GM21529 (cell line): ENCODE measurements at regions not wholly inside any gene's neighbourhood (a gene's known extent, or its start where the extent isn't known, plus 50 kb on each side); places are given as distances from the start of the nearest gene placed in this dataset.

Source experiments
- ATAC-seq: cut with Tn5 transposase; IDR thresholded peaks from one replicate; pipeline ENCODE4 v1.9.1; 2021; ENCODE audit not compliant: unreplicated experiment

- no peak for ATAC-seq
Observed at GRCh38 chr6:8574311-8574710, 139.0 kb upstream of the SLC35B3 start.

GRCh38 chr6:8570256-8570920 is 135.0 kb upstream of the SLC35B3 start:
- ATAC-seq = no peak

- ATAC-seq = no peak
Observed at GRCh38 chr6:8562125-8562524, 126.8 kb upstream of the SLC35B3 start.

- no peak for ATAC-seq
Observed at GRCh38 chr6:8558953-8559352, 123.6 kb upstream of the SLC35B3 start.

GRCh38 chr6:8557014-8557748 is 121.8 kb upstream of the SLC35B3 start:
- no peak for ATAC-seq

- no peak for ATAC-seq
Observed at GRCh38 chr6:8556370-8557013, 121.1 kb upstream of the SLC35B3 start.

- ATAC-seq = no peak
Observed at GRCh38 chr6:8551993-8552392, 116.6 kb upstream of the SLC35B3 start.

- no peak for ATAC-seq
Observed at GRCh38 chr6:8551386-8551785, 116.0 kb upstream of the SLC35B3 start.

- ATAC-seq = no peak
Observed at GRCh38 chr6:8549074-8549790, 113.9 kb upstream of the SLC35B3 start.

- ATAC-seq = no peak
Observed at GRCh38 chr6:8546496-8546895, 111.2 kb upstream of the SLC35B3 start.

GRCh38 chr6:8545336-8545735 is 110.0 kb upstream of the SLC35B3 start:
- no peak for ATAC-seq

- ATAC-seq = no peak
Observed at GRCh38 chr6:8543714-8544113, 108.4 kb upstream of the SLC35B3 start.

GRCh38 chr6:8539453-8539852 is 104.1 kb upstream of the SLC35B3 start:
- ATAC-seq = no peak

GRCh38 chr6:8536122-8536521 is 100.8 kb upstream of the SLC35B3 start:
- no peak for ATAC-seq

- ATAC-seq = no peak
Observed at GRCh38 chr6:8535519-8535918, 100.2 kb upstream of the SLC35B3 start.

GRCh38 chr6:8530785-8531435 is 95.6 kb upstream of the SLC35B3 start:
- no peak for ATAC-seq

- ATAC-seq = no peak
Observed at GRCh38 chr6:8529250-8529649, 93.9 kb upstream of the SLC35B3 start.

- ATAC-seq = no peak
Observed at GRCh38 chr6:8527818-8528217, 92.5 kb upstream of the SLC35B3 start.

- ATAC-seq = no peak
Observed at GRCh38 chr6:8526624-8527023, 91.3 kb upstream of the SLC35B3 start.

- no peak for ATAC-seq
Observed at GRCh38 chr6:8525370-8525769, 90.0 kb upstream of the SLC35B3 start.

GRCh38 chr6:8513174-8513573 is 77.8 kb upstream of the SLC35B3 start:
- no peak for ATAC-seq
